ENCODE measurements at regions not wholly inside any gene's neighbourhood (a gene's known extent, or its start where the extent isn't known, plus 50 kb on each side); places are given as distances from the start of the nearest gene placed in this dataset.

DNA sequence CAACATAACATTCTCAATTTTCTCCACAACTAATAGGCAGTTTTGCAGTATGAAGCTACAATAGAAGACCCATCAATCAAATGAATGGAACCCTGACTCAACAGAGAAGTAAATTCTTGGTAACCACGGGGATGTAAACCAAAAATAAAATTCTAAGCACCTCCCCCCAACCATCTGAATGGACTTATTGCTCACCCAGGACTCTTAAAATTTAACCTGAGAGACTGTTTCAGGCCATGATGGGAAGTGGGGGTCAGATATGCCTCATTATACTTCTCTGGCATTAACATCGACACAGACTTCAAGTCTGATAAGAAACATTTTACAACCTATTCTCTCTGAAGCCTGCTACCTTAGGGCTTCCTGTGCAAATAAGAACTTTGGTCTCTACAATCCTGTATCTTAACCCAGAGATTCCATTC lies 620.9 kb downstream of the TLL1 start:
- DNase-seq = no peak
- no peak for ATAC-seq (replicated peaks in 1 of 2)
- H3K4me1 Mint-ChIP-seq (ENCODE audit: low read depth) = no peaks in the 10 kb centered on the region
- no peak overlapping the region for H3K4me3 Mint-ChIP-seq
- H3K27ac Mint-ChIP-seq = no peak overlapping the region
- H3K27me3 Mint-ChIP-seq (ENCODE audit: low read depth) = no peaks in the 10 kb centered on the region
- peaks cover 2 to 4% of the 10 kb centered on the region in 2 donors for H3K9me3 Mint-ChIP-seq
- H3K36me3 Mint-ChIP-seq (ENCODE audit: insufficient read depth in 2 of 2) = no peaks in the 10 kb centered on the region

DNA sequence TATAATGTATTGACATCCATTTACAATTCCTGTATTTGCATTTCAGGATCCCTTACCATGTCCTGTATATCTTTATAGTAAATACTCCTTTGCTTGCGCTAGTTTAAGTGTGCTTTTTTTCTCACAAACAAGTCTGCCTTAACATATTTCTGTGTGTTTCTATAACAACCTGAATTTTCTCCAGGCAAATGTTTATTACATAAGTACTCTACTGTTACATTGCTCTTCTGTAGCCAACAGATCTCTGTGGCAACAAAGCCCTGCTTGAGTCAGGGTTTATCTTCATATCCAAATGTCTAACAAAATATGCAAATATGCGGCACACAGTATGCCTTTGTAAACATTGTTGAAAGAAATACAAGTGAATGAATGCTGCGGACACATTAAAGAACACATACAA lies 625.5 kb downstream of the TLL1 start:
- Mint-ChIP-seq H3K4me3 (no peak overlapping the region), H3K36me3 (ENCODE audit: insufficient read depth in 2 of 2) (peaks cover 0 to 1% of the 10 kb centered on the region in 2 donors), H3K9me3 (peaks cover 6 to 13% of the 10 kb centered on the region in 2 donors), H3K4me1 (ENCODE audit: low read depth) (no peaks in the 10 kb centered on the region), H3K27ac (no peak overlapping the region), H3K27me3 (ENCODE audit: low read depth) (no peaks in the 10 kb centered on the region)
- ATAC-seq (replicated peaks in 1 of 2) = no peak
- DNase-seq = no peak

DNA sequence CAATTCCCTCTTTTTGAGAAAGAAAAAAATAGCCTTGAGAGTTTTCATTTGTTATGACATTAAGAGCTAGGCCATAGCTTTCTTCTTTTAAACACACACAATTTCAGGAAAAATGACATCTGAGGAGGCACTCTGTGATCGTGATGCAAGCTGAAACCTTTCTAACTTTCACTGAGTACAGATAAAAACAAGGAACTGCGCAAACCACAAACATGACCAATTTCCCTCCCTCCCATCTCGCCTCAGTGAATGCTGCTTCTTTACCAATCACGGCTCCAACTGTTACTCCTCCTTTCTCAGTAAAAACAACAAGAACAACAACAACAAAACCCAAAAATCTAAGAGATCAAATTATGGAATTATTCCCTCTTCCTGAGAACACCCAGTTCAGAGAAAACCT lies 626.8 kb downstream of the TLL1 start:
- Mint-ChIP-seq H3K4me1 (ENCODE audit: low read depth) (no peaks in the 10 kb centered on the region), H3K36me3 (ENCODE audit: insufficient read depth in 2 of 2) (peaks cover 0 to 1% of the 10 kb centered on the region in 2 donors), H3K9me3 (peaks cover 6 to 13% of the 10 kb centered on the region in 2 donors), H3K4me3 (no peak overlapping the region), H3K27me3 (ENCODE audit: low read depth) (no peaks in the 10 kb centered on the region), H3K27ac (no peak overlapping the region)
- ATAC-seq (replicated peaks in 1 of 2) (no peak), DNase-seq (no peak)

DNA sequence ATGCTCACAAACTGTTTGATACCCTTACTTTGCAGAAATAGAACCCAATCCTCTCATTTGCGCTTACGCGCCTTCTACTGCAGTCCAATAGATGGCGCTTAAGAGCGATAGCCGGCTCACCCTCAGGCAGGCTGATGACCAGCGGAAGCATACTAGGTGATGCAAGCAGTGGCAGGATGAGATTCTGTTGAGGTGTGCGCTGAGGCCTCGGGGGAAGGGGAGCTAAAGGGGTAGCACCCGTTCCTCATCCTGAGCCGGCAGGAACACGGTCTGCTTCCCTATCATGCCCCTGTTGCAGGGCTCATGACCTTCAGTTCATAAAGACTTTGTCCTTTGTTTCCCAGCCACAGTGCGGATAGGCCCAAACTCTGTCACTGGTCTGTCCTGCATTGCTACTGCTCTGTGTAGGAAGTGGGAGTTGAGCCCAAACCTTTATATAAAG lies 628.9 kb downstream of the TLL1 start:
- ATAC-seq (replicated peaks in 1 of 2) = no peak
- Mint-ChIP-seq H3K4me3 (no peak overlapping the region), H3K27me3 (ENCODE audit: low read depth) (no peaks in the 10 kb centered on the region), H3K27ac (no peak overlapping the region), H3K9me3 (peaks cover 11 to 14% of the 10 kb centered on the region in 2 donors), H3K36me3 (ENCODE audit: insufficient read depth in 2 of 2) (peaks cover 0 to 1% of the 10 kb centered on the region in 2 donors), H3K4me1 (ENCODE audit: low read depth) (no peaks in the 10 kb centered on the region)
- DNase-seq = peak in 1 of 2 donors; percentile 0

DNA sequence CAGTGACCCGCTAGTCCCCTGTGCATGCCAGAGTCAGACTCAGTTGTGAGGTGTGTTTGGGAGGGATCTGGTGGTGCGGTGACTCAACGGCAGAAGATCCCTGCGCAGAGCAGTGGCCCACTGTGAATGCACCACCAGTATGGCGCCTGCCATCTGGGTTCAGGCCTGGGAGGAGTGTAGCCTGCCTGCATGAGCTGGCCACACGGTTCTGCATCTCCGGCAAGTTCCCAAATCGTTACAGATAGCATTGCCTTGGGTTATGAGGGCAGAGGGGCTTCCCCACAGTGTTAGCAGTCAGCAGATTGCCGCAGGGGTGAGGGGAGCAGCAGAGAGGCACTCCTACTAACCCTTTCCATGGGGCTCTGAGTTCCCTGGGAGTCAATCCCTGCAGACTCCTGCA lies 629.6 kb downstream of the TLL1 start:
- no peak overlapping the region for H3K4me3 Mint-ChIP-seq
- H3K9me3 Mint-ChIP-seq = peaks cover 11 to 15% of the 10 kb centered on the region in 2 donors
- ATAC-seq (replicated peaks in 1 of 2) (no peak), DNase-seq (no peak)
- no peaks in the 10 kb centered on the region for H3K27me3 Mint-ChIP-seq (ENCODE audit: low read depth)
- no peak overlapping the region for H3K27ac Mint-ChIP-seq
- peaks cover 0 to 1% of the 10 kb centered on the region in 2 donors for H3K36me3 Mint-ChIP-seq (ENCODE audit: insufficient read depth in 2 of 2)
- no peaks in the 10 kb centered on the region for H3K4me1 Mint-ChIP-seq (ENCODE audit: low read depth)

DNA sequence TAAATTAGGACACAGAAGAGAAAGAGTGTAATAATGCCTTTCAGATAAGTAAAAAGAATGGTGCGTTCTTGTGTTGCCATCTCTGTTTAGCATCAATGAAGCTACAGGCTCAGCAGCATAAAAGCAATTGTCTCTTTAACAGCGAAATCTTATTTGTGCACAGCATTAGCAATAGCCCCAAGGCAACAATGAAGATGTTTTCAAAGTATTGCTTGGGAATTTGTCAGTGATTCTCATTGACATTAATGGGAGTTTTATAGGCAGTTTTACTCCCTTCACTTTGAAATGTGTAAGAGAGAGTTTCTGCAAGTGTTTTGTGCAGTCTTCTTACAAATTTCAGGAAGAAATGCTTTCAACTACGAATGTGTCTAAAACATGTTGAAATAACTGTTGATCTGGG lies 633.0 kb downstream of the TLL1 start:
- no peak for ATAC-seq (replicated peaks in 1 of 2)
- Mint-ChIP-seq H3K36me3 (ENCODE audit: insufficient read depth in 2 of 2) (no peaks in the 10 kb centered on the region), H3K27ac (no peak overlapping the region), H3K4me1 (ENCODE audit: low read depth) (no peaks in the 10 kb centered on the region), H3K9me3 (peaks cover 6 to 9% of the 10 kb centered on the region in 2 donors), H3K27me3 (ENCODE audit: low read depth) (no peaks in the 10 kb centered on the region), H3K4me3 (no peak overlapping the region)
- DNase-seq = no peak

DNA sequence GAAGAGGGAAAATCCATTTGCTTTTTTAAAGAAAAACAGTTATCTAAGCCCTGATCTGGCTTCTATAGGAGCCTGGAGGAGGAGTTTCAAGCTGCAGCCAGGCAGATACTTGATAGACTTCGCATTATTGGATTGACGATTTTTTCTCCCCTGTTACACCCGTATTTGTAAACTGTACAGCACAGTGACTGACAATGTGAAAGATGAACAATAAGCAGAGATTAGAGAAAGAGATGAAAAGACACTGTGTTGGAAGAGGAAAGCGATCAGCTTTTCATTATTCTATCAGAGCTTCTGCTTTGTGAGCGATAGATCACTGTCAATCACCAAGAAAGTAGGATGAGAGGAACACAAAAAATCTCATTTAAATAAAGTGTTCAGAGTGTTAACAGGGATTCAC lies 639.2 kb downstream of the TLL1 start:
- Mint-ChIP-seq H3K27ac (no peak overlapping the region), H3K4me3 (no peak overlapping the region), H3K9me3 (peaks cover 3 to 5% of the 10 kb centered on the region in 2 donors), H3K4me1 (ENCODE audit: low read depth) (no peaks in the 10 kb centered on the region), H3K36me3 (ENCODE audit: insufficient read depth in 2 of 2) (no peaks in the 10 kb centered on the region), H3K27me3 (ENCODE audit: low read depth) (no peaks in the 10 kb centered on the region)
- no peak for ATAC-seq (replicated peaks in 1 of 2)
- no peak for DNase-seq

DNA sequence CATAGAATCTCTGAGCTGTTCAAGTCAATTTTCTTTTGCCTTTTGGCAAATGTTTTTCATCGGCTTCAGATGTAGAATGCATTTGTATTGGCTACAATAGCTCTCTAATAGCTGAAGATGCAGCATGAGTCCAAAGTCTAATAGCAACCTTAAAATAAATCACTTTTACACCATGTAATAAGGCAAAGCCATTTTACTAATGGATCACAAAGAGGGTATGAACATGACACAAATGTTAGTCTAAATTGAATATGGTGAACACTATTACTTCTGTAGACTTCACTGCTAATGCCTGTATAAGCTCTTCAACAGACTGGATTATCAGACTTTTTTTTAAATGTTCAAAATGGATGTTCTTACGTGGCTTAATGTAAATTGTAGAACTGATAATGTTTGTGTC lies 645.3 kb downstream of the TLL1 start:
- Mint-ChIP-seq H3K9me3 (peaks cover 5 to 7% of the 10 kb centered on the region in 2 donors), H3K4me3 (no peak overlapping the region), H3K27me3 (ENCODE audit: low read depth) (no peaks in the 10 kb centered on the region), H3K36me3 (ENCODE audit: insufficient read depth in 2 of 2) (peaks cover 0 to 1% of the 10 kb centered on the region in 2 donors), H3K4me1 (ENCODE audit: low read depth) (no peaks in the 10 kb centered on the region), H3K27ac (no peak overlapping the region)
- DNase-seq (no peak), ATAC-seq (replicated peaks in 1 of 2) (no peak)

DNA sequence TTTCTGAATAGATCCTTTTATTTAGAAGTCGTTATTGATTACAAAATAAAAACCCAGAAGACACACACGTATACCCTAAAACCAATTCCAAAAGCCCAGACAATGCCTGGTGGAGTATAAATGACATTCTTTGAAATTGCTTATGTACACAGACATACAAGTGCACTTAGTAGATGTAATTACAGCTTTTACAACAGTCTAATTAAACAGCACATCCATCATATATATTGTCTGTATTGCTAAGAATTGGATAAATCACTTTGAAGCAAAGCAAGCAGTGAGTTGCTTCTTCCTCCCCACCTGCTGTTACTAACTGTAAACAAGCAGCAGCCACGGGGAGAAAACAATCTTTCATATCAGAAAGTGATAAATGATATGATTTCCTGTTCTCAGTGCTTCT lies 645.7 kb downstream of the TLL1 start:
- no peaks in the 10 kb centered on the region for H3K27me3 Mint-ChIP-seq (ENCODE audit: low read depth)
- H3K9me3 Mint-ChIP-seq = peaks cover 5 to 7% of the 10 kb centered on the region in 2 donors
- ATAC-seq (replicated peaks in 1 of 2) (no peak), DNase-seq (no peak)
- peaks cover 0 to 1% of the 10 kb centered on the region in 2 donors for H3K36me3 Mint-ChIP-seq (ENCODE audit: insufficient read depth in 2 of 2)
- H3K27ac Mint-ChIP-seq = no peak overlapping the region
- H3K4me1 Mint-ChIP-seq (ENCODE audit: low read depth) = no peaks in the 10 kb centered on the region
- H3K4me3 Mint-ChIP-seq = no peak overlapping the region

DNA sequence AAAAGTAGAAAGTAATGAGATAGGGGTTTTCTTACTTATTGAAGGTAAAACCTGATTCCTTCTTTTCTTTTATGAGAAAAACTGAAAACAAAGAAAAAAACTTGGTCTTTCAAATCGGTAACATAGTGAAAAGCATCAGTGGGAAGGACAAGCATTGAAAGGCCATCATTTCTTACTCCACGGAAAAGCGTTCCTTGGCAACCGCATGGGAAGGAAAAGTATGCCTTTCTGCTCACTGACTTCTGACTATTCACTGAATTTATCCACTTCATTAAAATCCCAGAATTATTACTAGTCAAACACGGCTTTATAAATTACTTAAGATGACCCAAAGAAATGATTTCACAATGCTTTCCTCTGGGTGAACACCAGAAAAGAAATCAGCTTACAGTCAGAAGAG lies 646.7 kb downstream of the TLL1 start:
- Mint-ChIP-seq H3K36me3 (ENCODE audit: insufficient read depth in 2 of 2) (peaks cover 0 to 1% of the 10 kb centered on the region in 2 donors), H3K27ac (no peak overlapping the region), H3K4me3 (no peak overlapping the region), H3K4me1 (ENCODE audit: low read depth) (no peaks in the 10 kb centered on the region), H3K9me3 (peaks cover 5 to 7% of the 10 kb centered on the region in 2 donors), H3K27me3 (ENCODE audit: low read depth) (no peaks in the 10 kb centered on the region)
- DNase-seq (no peak), ATAC-seq (replicated peaks in 1 of 2) (no peak)

DNA sequence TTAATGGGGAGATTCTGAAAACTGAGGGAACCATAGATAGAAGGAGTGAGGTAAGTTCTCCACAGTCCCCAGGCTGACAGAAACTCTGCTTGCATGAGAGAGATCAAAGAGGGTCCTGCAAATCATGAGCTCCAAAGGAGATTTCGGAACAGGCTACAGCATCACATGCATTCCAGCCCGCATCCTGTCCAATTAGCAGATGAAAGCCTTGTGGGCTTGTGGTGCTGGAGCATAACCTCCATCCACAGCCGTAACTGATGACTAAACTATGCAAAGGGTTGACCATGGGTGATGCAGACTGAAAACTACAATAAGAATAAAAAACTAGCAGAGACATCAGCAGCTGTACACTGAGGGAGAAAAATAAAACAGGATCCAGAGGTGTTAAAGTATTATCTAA lies 654.5 kb downstream of the TLL1 start:
- Mint-ChIP-seq H3K27me3 (ENCODE audit: low read depth) (no peaks in the 10 kb centered on the region), H3K27ac (no peak overlapping the region), H3K9me3 (peaks cover 3 to 6% of the 10 kb centered on the region in 2 donors), H3K4me1 (ENCODE audit: low read depth) (no peaks in the 10 kb centered on the region), H3K36me3 (ENCODE audit: insufficient read depth in 2 of 2) (no peaks in the 10 kb centered on the region), H3K4me3 (no peak overlapping the region)
- DNase-seq (no peak), ATAC-seq (replicated peaks in 1 of 2) (no peak)

DNA sequence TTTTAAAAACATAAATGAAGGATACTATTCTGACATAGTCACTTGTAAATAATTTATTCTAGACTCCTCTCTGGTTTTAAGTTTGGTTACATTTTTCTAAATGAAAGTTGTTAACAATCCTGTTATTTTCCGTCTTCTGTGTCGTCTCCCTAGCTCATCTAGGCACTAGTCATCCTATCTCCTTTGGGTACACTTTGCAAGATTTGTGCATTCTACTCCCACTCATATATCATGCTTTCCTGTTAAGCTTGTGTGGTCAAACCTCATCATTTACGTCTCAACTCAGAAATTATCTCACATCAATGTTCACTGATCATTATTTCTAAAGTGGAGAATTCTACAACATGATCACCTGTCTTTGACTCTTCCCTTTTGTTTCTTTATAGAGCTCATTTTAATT lies 658.7 kb downstream of the TLL1 start:
- no peaks in the 10 kb centered on the region for H3K27me3 Mint-ChIP-seq (ENCODE audit: low read depth)
- ATAC-seq (replicated peaks in 1 of 2) (no peak), DNase-seq (no peak)
- no peak overlapping the region for H3K27ac Mint-ChIP-seq
- H3K4me1 Mint-ChIP-seq (ENCODE audit: low read depth) = no peaks in the 10 kb centered on the region
- no peak overlapping the region for H3K4me3 Mint-ChIP-seq
- H3K9me3 Mint-ChIP-seq = peaks cover 7 to 8% of the 10 kb centered on the region in 2 donors
- no peaks in the 10 kb centered on the region for H3K36me3 Mint-ChIP-seq (ENCODE audit: insufficient read depth in 2 of 2)

DNA sequence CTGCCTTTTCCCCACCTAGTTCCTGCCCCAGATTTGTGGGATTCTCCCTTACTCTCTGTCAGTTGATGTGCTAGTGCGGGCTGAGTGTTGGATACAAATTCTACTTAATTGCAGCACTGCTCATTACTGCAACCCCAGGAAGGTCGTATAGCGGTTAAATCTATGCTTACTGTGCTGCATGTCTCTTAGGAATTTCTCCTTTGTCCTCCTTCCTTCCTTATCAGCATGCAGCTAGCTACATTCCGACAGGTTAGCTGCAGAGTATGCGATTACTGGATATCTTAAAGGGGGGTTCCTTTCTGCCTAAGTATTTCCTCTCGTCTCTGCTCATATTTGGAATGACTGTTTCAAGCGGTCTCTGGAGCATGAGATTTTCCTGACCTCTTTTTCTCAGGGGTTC lies 662.8 kb downstream of the TLL1 start:
- Mint-ChIP-seq H3K27ac (no peak overlapping the region), H3K4me3 (no peak overlapping the region), H3K9me3 (peaks cover 5 to 6% of the 10 kb centered on the region in 2 donors), H3K4me1 (ENCODE audit: low read depth) (no peaks in the 10 kb centered on the region), H3K36me3 (ENCODE audit: insufficient read depth in 2 of 2) (no peaks in the 10 kb centered on the region), H3K27me3 (ENCODE audit: low read depth) (no peaks in the 10 kb centered on the region)
- ATAC-seq (replicated peaks in 1 of 2) (no peak), DNase-seq (no peak)

DNA sequence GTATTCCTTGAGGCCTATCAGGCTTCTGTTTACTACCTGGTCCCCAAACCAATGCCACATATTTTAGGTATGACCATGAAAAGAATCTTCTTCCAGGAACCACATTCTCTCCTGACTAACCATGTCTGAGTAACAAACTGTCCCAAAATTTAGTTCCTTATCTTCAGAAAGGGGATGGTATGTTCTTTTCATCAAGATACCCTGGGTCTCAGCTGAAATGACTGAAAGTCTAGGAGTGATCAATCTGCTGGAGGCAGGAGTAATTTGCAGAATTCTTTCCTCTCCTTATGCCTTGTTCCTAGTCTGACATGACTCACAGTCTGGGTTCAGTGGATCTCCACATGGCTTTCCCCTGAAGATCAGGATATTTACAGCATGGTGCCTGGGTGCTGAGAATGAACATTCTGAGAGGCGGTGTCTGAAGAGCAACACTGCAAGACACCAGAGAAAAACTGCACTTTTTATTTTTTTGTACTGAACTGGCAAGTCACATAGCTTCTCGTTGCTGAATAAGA lies 665.5 kb downstream of the TLL1 start:
- Mint-ChIP-seq H3K4me3 (no peak overlapping the region), H3K27ac (no peak overlapping the region), H3K4me1 (ENCODE audit: low read depth) (no peaks in the 10 kb centered on the region), H3K27me3 (ENCODE audit: low read depth) (no peaks in the 10 kb centered on the region), H3K36me3 (ENCODE audit: insufficient read depth in 2 of 2) (no peaks in the 10 kb centered on the region), H3K9me3 (peaks cover 3 to 6% of the 10 kb centered on the region in 2 donors)
- DNase-seq (no peak), ATAC-seq (replicated peaks in 1 of 2) (no peak)
